GM18511 (cell line): ENCODE measurements at regions not wholly inside any gene's neighbourhood (a gene's known extent, or its start where the extent isn't known, plus 50 kb on each side); places are given as distances from the start of the nearest gene placed in this dataset.
A peak's percentile ranks its signal among the peaks of the same experiment; 100 is the strongest.

Experiments used
- ATAC-seq: cut with Tn5 transposase; IDR thresholded peaks from one replicate; pipeline ENCODE4 v1.9.1; 2021; ENCODE audit warnings: mild to moderate bottlenecking, moderate library complexity; ENCODE audit not compliant: unreplicated experiment

DNA sequence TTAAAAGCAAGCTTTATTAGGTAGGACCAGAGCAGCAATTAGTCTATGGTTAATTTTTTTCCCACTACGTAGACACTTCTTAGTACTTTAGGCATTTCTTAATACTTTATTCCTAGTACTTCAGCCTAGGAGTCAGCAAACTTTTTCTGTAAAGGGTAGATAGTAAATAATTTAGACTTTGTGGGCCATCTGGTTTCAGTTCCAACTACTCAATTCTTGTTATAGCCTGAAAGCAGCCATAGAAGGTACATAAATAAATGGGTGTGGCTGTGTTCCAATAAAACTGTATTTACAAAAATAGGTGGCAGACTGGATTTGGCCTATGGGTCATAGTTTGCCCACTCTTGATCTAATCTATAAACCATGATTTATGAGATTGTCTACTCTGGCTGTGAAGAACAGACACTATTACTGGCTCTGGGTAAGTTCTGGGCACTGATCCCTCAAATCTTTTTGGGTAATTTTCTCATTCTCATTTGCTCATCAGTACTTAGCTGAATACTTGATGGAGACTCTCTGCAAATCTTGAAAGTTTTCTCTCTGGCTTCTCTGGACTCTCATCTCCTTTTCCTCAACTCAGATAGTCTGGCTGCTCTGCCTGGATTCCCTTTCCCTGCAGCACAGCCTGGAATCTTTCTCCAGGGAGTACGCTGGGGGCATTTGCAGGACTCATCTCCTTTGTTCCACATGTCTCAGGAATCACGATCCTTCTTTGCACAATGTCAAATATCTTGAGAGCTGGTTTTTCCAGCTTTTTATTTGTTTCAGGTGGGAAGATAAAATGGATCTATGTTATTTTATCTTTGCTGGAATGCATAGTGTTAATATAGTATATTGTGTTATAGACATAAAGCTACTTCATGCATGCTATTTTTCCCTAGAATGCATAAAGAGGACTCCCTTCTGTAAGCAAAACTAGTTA, 524.8 kb upstream of the TBL1XR1 start:
- ATAC-seq, result no peak

- ATAC-seq, result no peak
Observed at GRCh38 chr3:177724020-177724638, 526.8 kb upstream of the TBL1XR1 start.

- ATAC-seq, result no peak
Observed at GRCh38 chr3:177725165-177725564, 527.9 kb upstream of the TBL1XR1 start.

GRCh38 chr3:177726807-177727206, 529.5 kb upstream of the TBL1XR1 start:
- no peak for ATAC-seq

- ATAC-seq, result no peak
Observed at GRCh38 chr3:177729956-177730681, 532.8 kb upstream of the TBL1XR1 start.

DNA sequence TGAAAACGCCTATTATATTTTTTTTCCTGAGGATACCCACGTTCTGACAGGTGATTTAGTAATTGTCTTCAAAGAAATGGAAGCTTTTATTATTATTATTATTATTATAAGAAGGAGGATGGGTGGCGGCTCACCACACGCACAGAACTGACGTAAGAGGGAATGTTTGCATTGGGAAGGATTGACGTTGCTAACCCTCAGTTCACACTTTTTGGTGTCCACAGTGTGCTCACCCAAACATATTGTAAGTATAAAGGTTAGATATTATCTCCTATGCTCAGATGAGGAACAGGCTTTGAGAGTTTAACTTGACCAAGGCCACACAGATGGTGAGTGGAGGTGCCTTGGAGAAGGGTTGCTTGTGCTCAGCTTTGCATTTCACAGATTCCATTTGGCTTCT, 533.5 kb upstream of the TBL1XR1 start:
- ATAC-seq, result no peak

DNA sequence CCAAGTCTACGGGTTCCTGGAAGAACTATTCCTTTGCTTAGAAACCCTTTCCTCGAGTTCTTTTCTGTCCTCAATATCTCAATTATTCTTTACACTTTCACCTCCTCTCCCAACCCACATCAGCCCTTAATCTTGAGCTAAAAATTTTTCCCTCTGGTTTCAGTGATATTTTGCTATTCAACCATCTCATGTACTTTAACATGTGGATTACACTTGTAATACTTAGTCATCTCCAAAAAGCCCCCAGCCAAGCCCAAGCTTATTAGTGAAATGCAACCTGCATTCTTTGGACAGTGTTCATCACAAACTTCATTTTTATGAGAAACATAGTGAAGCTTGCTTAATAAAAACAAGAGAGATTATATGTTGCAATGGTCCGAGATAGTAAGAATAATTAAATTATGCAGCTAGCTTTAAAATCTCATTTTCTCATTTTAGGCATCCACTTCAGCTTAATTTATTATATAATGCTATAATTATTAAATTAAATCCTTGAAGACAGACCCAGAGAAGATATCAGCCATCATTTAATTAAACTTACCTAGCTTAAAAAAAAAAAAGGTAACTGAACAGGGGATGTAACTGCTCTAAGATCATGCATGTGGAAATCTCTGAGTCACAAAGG, 534.5 kb upstream of the TBL1XR1 start:
- ATAC-seq, result no peak

- ATAC-seq, result no peak
Observed at GRCh38 chr3:177733233-177733632, 536.0 kb upstream of the TBL1XR1 start.

DNA sequence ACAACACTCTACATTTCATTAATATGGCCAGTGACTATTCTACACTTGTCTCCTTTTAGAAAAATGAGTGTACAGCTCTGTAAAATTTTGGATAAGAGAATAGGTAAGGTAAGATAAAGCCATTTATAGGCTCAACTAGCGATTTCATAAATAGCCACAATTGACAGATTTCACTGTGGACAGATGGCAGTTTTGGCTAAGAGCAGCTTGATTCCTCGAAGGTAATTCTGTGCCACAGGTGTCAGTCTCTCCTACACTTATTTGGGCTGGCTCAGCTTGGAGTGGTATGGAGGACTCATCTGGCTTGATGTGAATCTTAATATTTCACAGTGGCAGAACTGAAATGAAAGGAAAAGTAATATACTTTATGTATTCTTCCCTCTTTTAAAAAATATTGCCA, 536.7 kb upstream of the TBL1XR1 start:
- ATAC-seq, result no peak

- no peak for ATAC-seq
Observed at GRCh38 chr3:177735431-177735830, 538.1 kb upstream of the TBL1XR1 start.

DNA sequence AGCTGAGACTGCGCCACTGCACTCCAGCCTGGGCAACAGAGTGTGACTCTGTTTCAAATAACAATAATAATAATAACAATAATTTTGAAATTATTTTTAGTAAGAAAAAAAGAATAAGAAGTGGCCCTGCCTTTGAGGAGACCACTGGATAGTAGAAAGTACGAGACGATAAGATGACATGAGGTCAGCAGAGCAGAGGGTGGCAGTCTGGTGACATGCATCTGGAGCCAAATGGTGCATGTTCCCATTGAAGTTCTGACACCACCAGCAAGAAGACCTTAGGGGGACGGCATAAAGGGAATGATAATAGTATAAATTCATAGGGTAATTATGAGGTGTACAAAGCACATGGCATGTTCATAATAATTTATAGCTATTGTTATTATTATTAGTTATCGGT, 542.2 kb upstream of the TBL1XR1 start:
- no peak for ATAC-seq

DNA sequence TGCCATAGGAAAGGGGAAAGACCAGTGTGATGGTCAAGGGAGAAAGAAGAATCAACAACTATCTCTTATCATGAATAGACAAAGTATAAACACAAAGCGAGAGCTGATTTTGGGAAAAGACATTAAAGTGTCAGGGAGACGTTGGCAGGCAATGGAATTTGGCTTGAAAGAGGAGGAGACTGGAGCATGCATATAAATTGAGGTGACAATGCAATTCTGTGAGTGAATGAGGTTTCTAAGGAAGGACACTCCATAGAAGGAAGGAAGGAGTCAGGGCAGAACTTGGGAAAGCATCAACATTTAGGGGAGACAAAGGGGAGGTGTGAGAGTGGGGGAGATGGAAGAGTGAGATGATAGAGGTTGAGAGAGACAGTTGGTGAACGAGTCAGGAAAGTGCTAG, 543.0 kb upstream of the TBL1XR1 start:
- no peak for ATAC-seq

GRCh38 chr3:177742273-177742672, 545.0 kb upstream of the TBL1XR1 start:
- peak; percentile 80 for ATAC-seq

- no peak for ATAC-seq
Observed at GRCh38 chr3:177743173-177743890, 546.0 kb upstream of the TBL1XR1 start.

GRCh38 chr3:177744873-177745606, 547.8 kb upstream of the TBL1XR1 start:
- ATAC-seq, result no peak

- no peak for ATAC-seq
Observed at GRCh38 chr3:177745607-177746005, 548.3 kb upstream of the TBL1XR1 start.

DNA sequence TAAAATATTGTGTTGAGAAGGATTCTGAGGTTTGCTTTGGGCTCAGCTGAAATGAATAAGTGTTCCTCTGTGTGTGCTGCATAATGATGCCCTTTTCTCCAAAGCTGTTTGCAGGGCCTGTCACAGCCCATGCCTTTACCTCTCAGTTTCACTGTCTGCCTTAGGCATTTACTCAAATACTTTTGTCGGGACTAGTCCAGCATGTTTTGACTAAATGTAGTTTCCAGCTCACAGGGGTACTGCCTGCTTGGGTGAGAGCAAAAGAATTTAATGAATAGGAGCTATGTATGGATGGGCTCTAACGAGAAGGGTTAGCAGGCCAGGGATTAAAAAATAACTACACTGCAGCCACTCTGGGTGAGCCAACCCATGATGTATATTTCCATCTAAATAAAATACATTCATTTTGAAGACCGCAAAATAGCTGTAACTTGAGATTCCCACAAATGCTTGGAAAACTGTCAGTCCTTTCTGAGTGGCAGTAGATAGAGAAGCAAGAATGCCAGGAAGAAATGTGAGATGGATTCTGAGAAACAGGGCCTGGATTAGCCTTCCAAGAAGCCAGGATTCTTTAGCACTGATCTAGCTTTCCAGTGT, 549.2 kb upstream of the TBL1XR1 start:
- no peak for ATAC-seq

- no peak for ATAC-seq
Observed at GRCh38 chr3:177749836-177750235, 552.6 kb upstream of the TBL1XR1 start.

GRCh38 chr3:177750436-177750835, 553.2 kb upstream of the TBL1XR1 start:
- ATAC-seq, result no peak

DNA sequence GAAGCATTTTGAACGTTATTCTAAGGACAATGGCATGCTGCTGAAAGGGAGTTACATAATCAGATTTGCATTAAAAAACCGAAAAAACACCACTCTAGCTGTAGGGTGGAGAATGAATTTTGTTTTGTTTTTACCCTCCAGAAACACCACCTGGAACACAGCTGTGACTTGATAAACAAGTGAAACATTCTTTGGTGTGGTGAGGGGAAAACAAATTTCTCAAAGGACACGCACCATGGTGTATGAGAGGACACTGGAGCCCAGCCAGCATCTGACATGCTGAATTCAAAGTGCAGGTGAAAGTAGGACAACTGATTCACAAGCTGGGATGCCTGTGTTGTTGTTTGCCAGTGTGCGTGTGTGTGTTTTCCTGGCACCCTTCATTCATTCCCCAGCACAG, 554.5 kb upstream of the TBL1XR1 start:
- no peak for ATAC-seq
